ENCODE measurements at regions not wholly inside any gene's neighbourhood (a gene's known extent, or its start where the extent isn't known, plus 50 kb on each side); places are given as distances from the start of the nearest gene placed in this dataset.
A peak's percentile ranks its signal among the peaks of the same experiment; 100 is the strongest.
"Not testable (repeated sequence)": the region's sequence is repeated elsewhere in the genome, so short reads cannot be mapped to it uniquely, and the experiment has no call there.

DNA sequence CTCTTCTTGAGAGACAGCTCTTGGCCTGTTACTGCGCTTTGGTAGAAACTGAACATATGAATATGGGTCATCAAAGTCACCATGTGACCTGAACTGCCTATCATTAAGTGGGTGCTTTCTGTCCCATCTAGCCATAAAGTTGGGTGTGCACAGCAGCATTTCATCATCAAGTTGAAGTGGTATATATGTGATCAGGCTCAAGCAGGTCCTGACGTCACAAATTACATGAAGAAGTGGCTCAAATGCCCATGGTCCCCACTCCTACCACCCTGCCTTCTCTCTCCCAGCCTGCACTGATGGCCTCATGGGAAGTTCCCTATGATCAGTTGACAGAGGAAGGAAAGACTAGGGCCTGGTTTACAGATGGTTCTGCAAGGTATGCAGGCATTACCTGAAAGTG is 308.8 kb upstream of the MGAT4C start:
- Histone ChIP-seq H2BK12ac (ENCODE audit: insufficient read length, low read depth, low read length) (no peak overlapping the region), H3K79me2 (ENCODE audit: insufficient read depth, low read length) (no peaks in the 10 kb centered on the region), H4K91ac (ENCODE audit: insufficient read length, low read depth, low read length) (no peak overlapping the region), H3K4me1 (ENCODE audit: insufficient read depth, low read length) (no peaks in the 10 kb centered on the region), H2AK5ac (ENCODE audit: insufficient read length, low read length) (no peak overlapping the region), H4K5ac (ENCODE audit: insufficient read length, low read depth, low read length) (no peak overlapping the region), H3K56ac (ENCODE audit: insufficient read length, low read depth, low read length) (no peak overlapping the region), H2BK120ac (ENCODE audit: low read depth, low read length, poor library complexity, severe bottlenecking) (no peak overlapping the region), H3K23ac (ENCODE audit: insufficient read length, low read depth, low read length) (no peak overlapping the region), H3K79me1 (ENCODE audit: insufficient read depth, low read depth, low read length, poor library complexity, severe bottlenecking) (no peaks in the 10 kb centered on the region), H3K27ac (ENCODE audit: insufficient read length, low read depth, low read length) (no peak overlapping the region), H2BK5ac (ENCODE audit: insufficient read length, low read length) (no peak overlapping the region), H3K9ac (ENCODE audit: extremely low read depth, insufficient read length, low read length) (no peak overlapping the region), H3T11ph (ENCODE audit: low read length) (no peak overlapping the region), H2BK15ac (ENCODE audit: low read depth, low read length) (no peak overlapping the region), H3K18ac (ENCODE audit: insufficient read length, low read depth, low read length) (no peak overlapping the region), H3K27me3 (ENCODE audit: insufficient read depth, low read length) (no peaks in the 10 kb centered on the region), H4K8ac (replicated peaks; ENCODE audit: insufficient read length, low read depth, low read length) (no peak overlapping the region), H4K20me1 (ENCODE audit: control insufficient read depth, insufficient read depth, insufficient read length) (no peaks in the 10 kb centered on the region), H3K4me2 (ENCODE audit: insufficient read depth, insufficient read length, low read length) (no peak overlapping the region), H3K23me2 (ENCODE audit: insufficient read length, low read depth, low read length, poor library complexity, severe bottlenecking) (no peaks in the 10 kb centered on the region), H3K4ac (ENCODE audit: low read depth, low read length) (no peak overlapping the region), H2AFZ (ENCODE audit: low read length) (no peak overlapping the region), H3K14ac (ENCODE audit: insufficient read depth, low read length) (no peak overlapping the region), H3K9me3 (ENCODE audit: control insufficient read depth, low read depth, low read length) (no peaks in the 10 kb centered on the region), H2BK20ac (ENCODE audit: low read depth, low read length, poor library complexity, severe bottlenecking) (no peak overlapping the region)
- no peaks in the 10 kb centered on the region for H3K27me3 Mint-ChIP-seq (ENCODE audit: low read depth)
- H3K9me3 Mint-ChIP-seq = peaks cover 8 to 11% of the 10 kb centered on the region in 2 experiments; a peak in 2 of 5 replicates
- no CpG with 5 or more reads among the region's 2 CpGs for WGBS (ENCODE audit: extremely low coverage, insufficient read length, low lambda C conversion rate)
- peaks cover 2 to 5% (median 4%) of the 10 kb centered on the region in 3 experiments; a peak in 5 of 7 replicates for H3K36me3 Mint-ChIP-seq (ENCODE audit: insufficient read depth in 1 of 3, low read depth in 3 of 3)
- TF ChIP-seq CTCF (conservative IDR thresholded peaks at IDR 0.05) = no peak
- no peak for DNase-seq
- H3K4me1 Mint-ChIP-seq = no peaks in the 10 kb centered on the region
- no peak overlapping the region for H3K27ac Mint-ChIP-seq
- no peak overlapping the region for H3K4me3 Mint-ChIP-seq

DNA sequence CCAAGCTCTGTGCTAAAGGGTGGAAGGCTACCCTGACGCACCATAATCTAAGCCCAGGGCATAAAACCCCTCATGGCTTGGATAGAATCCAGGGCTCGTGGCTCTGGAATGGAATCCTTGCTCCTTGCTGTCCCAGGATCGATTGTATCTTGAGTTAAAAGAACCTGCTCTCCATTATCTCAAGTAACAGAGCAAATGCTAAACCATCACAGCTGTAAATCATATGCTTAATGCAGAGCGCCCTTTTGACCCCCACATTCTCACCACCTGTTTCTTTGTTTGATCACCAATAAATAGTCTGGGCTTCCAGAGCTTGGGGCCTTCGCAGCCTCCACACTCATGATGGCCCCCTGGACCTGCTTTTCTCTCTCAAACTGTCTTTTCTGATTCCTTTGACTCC is 299.3 kb upstream of the MGAT4C start:
- not testable (repeated sequence) for H2BK5ac ChIP-seq (ENCODE audit: insufficient read length, low read length); H2BK15ac ChIP-seq (ENCODE audit: low read depth, low read length); H3K79me2 ChIP-seq (ENCODE audit: insufficient read depth, low read length); H4K8ac ChIP-seq (replicated peaks; ENCODE audit: insufficient read length, low read depth, low read length); H3K23ac ChIP-seq (ENCODE audit: insufficient read length, low read depth, low read length); H3K27me3 ChIP-seq (ENCODE audit: insufficient read depth, low read length); H3K4me3 Mint-ChIP-seq; H3K23me2 ChIP-seq (ENCODE audit: insufficient read length, low read depth, low read length, poor library complexity, severe bottlenecking); H3K9ac ChIP-seq (ENCODE audit: extremely low read depth, insufficient read length, low read length); H3K14ac ChIP-seq (ENCODE audit: insufficient read depth, low read length); H2BK120ac ChIP-seq (ENCODE audit: low read depth, low read length, poor library complexity, severe bottlenecking); H2BK20ac ChIP-seq (ENCODE audit: low read depth, low read length, poor library complexity, severe bottlenecking); H3K79me1 ChIP-seq (ENCODE audit: insufficient read depth, low read depth, low read length, poor library complexity, severe bottlenecking); H3K4me2 ChIP-seq (ENCODE audit: insufficient read depth, insufficient read length, low read length); H2BK12ac ChIP-seq (ENCODE audit: insufficient read length, low read depth, low read length); DNase-seq; H3K4me1 Mint-ChIP-seq; H3K56ac ChIP-seq (ENCODE audit: insufficient read length, low read depth, low read length); H2AK5ac ChIP-seq (ENCODE audit: insufficient read length, low read length); H3K9me3 ChIP-seq (ENCODE audit: control insufficient read depth, low read depth, low read length); H3K4ac ChIP-seq (ENCODE audit: low read depth, low read length); H4K91ac ChIP-seq (ENCODE audit: insufficient read length, low read depth, low read length); H3K18ac ChIP-seq (ENCODE audit: insufficient read length, low read depth, low read length); H4K5ac ChIP-seq (ENCODE audit: insufficient read length, low read depth, low read length); H4K20me1 ChIP-seq (ENCODE audit: control insufficient read depth, insufficient read depth, insufficient read length); H3K4me1 ChIP-seq (ENCODE audit: insufficient read depth, low read length); H3K27me3 Mint-ChIP-seq (ENCODE audit: low read depth); H2AFZ ChIP-seq (ENCODE audit: low read length); H3K27ac ChIP-seq (ENCODE audit: insufficient read length, low read depth, low read length); H3T11ph ChIP-seq (ENCODE audit: low read length)
- Mint-ChIP-seq H3K27ac (peak overlapping the region in 1 of 3 experiments; percentile 21; a peak in 1 of 7 replicates), H3K36me3 (ENCODE audit: insufficient read depth in 1 of 3, low read depth in 3 of 3) (peaks cover 0 to 12% (median 0%) of the 10 kb centered on the region in 3 experiments; a peak in 3 of 7 replicates), H3K9me3 (peaks cover 8 to 13% of the 10 kb centered on the region in 2 experiments; a peak in 4 of 5 replicates)
- WGBS (ENCODE audit: extremely low coverage, insufficient read length, low lambda C conversion rate) = no CpG with 5 or more reads among the region's 5 CpGs
